GM18867 (cell line): ENCODE measurements at regions not wholly inside any gene's neighbourhood (a gene's known extent, or its start where the extent isn't known, plus 50 kb on each side); places are given as distances from the start of the nearest gene placed in this dataset.
"Not testable (repeated sequence)": the region's sequence is repeated elsewhere in the genome, so short reads cannot be mapped to it uniquely, and the experiment has no call there.

Experiments
- ATAC-seq: cut with Tn5 transposase; IDR thresholded peaks from one replicate; pipeline ENCODE4 v1.9.1; 2021; ENCODE audit warnings: mild to moderate bottlenecking, moderate library complexity; ENCODE audit not compliant: unreplicated experiment

DNA sequence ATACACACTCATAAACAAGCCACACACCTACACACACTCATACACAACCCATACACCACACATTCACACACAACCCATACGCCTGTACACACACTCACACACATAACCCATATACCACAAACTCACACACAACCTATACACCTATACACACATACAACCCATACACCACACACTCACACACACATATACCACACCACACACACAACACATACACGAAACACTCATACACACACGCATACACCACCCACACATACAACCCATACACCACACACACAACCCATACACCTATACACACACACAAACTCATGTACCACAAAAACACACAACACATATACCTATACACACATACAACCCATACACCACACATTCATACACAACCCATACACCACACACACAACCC lies 164.3 kb downstream of the TMEM121 start:
- ATAC-seq, result no peak

GRCh38 chr14:105691321-105692109 lies 165.1 kb downstream of the TMEM121 start:
- ATAC-seq, result not testable (repeated sequence)

DNA sequence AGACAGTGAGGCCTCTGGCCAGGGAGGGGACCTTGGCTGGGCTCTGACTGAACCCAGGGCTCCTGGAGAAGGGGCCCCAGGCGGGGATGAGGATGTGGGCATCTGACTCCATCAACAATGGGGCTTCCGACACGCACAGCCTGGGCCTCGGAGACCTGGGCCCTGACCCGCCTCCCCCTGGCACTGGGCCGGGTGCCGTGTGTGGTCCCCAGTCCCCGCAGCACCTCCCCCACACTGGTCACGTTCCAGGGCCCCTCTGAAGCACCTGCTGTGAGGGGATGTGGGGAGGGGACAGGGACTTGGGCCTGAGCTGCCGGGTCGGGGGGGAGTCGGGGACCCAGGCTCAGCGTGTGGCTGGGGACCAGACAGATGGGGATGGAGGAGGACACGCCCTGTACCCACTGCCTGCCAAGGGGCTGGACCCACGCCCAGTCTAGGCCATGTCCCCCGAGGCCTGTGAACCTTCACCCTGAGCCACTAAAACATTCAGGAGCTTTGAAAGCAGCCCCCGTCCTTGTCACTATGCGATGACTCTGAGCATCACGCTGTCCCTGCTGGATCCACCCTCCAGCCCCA lies 165.8 kb downstream of the TMEM121 start:
- not testable (repeated sequence) for ATAC-seq

GRCh38 chr14:105694961-105695360 lies 168.6 kb downstream of the TMEM121 start:
- no peak for ATAC-seq

- ATAC-seq, result peak; percentile 63
These were observed 170.0 kb downstream of the TMEM121 start for GRCh38 chr14:105696388-105696787.

- not testable (repeated sequence) for ATAC-seq
These were observed 171.0 kb downstream of the TMEM121 start for GRCh38 chr14:105697414-105697813.

- ATAC-seq, result not testable (repeated sequence)
These were observed 171.6 kb downstream of the TMEM121 start for GRCh38 chr14:105697955-105698354.

DNA sequence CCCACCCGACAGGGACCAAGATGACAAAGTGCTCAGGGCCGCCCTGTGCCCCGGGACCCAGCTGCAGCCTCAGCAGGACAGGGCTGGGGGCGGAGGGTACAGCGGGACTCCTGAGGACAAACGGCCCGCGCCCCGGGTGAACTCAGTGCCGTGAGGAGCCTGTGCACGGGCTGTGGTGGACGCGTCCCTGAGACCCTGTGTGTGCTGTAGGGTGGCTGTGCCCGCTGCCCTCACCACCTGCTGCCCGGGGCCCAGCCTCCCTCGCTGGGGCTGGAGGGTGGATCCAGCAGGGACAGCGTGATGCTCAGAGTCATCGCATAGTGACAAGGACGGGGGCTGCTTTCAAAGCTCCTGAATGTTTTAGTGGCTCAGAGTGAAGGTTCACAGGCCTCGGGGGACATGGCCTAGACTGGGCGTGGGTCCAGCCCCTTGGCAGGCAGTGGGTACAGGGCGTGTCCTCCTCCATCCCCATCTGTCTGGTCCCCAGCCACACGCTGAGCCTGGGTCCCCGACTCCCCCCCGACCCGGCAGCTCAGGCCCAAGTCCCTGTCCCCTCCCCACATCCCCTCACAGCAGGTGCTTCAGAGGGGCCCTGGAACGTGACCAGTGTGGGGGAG lies 172.7 kb downstream of the TMEM121 start:
- not testable (repeated sequence) for ATAC-seq

- ATAC-seq, result not testable (repeated sequence)
These were observed 173.3 kb downstream of the TMEM121 start for GRCh38 chr14:105699706-105700105.

- not testable (repeated sequence) for ATAC-seq
These were observed 173.8 kb downstream of the TMEM121 start for GRCh38 chr14:105700146-105700545.

DNA sequence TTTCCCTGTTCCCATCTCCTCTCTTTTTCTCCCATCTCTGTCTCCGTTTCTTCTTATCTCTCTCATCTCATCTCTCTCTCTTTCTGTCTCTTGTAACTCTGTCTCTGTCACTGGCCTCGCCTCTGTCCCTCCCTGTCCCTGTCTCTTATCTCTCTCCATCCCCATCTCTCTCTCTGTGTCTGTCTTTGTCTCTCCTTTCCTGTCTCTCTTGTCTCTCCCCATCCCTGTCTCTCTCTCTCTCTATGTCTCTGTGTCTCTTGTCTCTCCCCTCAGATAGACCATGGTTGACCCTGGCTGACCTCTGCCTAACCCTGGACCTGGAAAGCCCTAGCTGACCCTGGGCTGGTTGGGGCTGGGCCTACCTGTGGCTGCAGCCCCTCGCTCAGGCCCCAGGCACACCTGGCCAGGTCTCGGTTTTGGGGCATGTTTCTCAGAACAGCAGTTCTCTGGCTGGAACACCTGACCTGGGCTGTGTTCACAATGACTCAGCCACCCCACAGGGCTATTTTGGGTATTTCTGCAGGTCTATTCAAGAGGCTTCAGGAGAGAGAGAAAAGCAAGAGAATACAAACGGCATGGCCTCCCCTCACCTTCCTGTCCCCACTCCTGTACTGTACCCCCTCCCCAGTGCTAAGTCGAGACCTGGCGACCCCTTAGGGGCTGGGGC lies 174.4 kb downstream of the TMEM121 start:
- ATAC-seq, result peak; percentile 47

GRCh38 chr14:105701456-105702274 lies 175.3 kb downstream of the TMEM121 start:
- no peak for ATAC-seq

DNA sequence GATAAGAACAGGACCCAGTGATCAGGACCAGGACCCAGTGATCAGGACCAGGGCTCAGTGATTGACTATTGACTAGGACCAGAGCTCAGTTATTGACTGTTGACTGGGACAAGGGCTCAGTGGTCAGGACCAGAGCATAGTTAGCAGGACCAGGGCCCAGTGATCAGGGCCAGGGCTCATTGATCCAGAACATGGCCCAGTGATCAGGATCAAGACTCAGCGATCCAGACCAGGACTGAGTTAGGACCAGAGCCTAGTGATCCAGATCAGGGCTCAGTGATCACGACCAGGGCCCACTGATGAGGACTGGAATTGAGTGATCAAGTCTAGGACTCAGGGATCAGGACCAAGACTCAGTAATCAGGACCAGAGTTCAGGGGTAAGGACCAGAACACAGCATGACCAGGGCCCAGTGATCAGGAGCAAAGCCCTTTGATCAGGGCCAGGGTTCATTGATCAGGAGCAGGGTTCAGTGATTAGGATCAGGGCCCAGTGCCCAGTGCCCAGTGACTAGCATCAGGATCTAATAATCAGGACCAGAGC lies 176.0 kb downstream of the TMEM121 start:
- no peak for ATAC-seq

DNA sequence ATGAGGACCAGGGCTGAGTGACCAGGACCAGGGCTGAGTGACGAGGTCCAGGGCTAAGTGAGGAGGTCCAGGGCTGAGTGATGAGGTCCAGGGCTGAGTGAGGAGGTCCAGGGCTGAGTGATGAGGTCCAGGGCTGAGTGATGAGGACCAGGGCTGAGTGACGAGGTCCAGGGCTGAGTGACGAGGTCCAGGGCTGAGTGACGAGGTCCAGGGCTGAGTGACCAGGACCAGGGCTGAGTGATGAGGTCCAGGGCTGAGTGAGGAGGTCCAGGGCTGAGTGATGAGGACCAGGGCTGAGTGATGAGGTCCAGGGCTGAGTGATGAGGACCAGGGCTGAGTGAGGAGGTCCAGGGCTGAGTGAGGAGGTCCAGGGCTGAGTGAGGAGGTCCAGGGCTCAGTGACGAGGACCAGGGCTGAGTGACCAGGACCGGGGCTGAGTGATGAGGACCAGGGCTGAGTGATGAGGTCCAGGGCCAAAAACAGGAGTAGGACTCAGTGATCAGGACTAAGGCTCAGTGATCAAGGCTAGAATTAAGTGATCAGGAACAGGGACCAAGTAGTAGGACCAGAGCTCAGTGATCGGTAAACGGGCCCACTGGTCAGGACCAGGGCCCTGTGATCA lies 176.8 kb downstream of the TMEM121 start:
- ATAC-seq, result not testable (repeated sequence)

DNA sequence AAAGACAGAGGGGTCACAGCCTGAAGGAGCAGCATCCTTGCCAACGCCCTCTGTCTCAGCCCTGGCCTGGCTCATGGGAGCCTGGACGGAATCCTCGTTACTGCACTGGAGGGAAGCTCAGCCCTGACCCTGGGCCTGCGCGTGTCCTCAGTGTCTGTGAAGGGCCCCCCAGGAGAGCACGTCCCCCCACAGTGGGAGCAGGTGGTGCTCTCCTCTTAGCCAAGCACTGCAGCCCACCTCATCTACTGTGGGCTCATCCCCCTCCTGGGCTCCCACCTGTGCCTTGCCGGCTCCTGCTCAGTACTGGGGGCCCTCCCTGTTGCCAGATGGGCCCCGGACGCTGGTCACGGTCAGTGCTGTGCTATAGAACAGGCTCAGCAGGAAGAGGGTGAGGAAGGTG lies 177.7 kb downstream of the TMEM121 start:
- not testable (repeated sequence) for ATAC-seq

DNA sequence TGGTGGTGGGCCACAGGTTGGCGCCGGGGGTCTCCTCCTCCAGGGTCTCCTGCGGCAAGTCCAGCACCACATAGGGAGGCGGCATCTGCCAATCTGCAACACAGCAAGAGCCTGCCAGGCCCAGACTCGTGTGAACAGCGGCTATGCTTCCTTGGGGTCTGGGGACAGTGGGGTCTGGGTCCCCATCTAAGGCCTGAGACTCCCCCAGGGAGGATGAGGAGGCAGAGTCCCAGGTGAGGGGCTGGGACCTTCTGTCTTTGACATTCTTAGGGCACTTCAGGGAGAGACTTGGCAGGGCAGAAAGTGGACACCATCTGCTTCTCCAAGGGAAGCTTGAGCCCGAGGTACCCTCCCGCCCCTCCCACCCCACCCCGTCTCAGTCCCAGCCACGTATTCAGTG lies 178.1 kb downstream of the TMEM121 start:
- not testable (repeated sequence) for ATAC-seq

- not testable (repeated sequence) for ATAC-seq
These were observed 179.1 kb downstream of the TMEM121 start for GRCh38 chr14:105705512-105705861.

- ATAC-seq, result not testable (repeated sequence)
These were observed 179.7 kb downstream of the TMEM121 start for GRCh38 chr14:105705862-105706700.

DNA sequence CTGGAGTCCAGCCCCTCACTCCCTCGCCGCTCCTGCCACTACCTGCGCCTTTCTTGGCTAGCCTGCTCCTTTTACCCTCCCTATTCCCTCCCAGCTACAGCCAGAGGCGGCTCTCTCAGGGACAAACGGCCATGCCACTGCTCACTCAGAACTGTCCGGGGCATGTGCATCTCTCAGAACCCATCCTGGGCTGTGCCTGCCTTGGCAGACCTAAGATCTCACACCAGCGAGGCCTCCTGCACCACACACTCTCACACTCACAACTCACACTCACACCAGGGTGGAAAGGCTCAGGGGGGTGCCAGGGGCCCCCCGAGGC lies 180.3 kb downstream of the TMEM121 start:
- ATAC-seq, result not testable (repeated sequence)
